ENCODE measurements at regions not wholly inside any gene's neighbourhood (a gene's known extent, or its start where the extent isn't known, plus 50 kb on each side); places are given as distances from the start of the nearest gene placed in this dataset.

- TF ChIP-seq CTCF (IDR thresholded peaks at IDR 0.05; ENCODE audit: low read depth, low read length, poor library complexity, severe bottlenecking) (no peak), EZH2phosphoT487 (IDR thresholded peaks at IDR 0.05; ENCODE audit: borderline replicate concordance, low read length) (no peak)
Observed at GRCh38 chr10:121654021-121654545, 55.8 kb upstream of the FGFR2 start.
